Neuronal stem cell (in vitro differentiated cells): ENCODE measurements at regions not wholly inside any gene's neighbourhood (a gene's known extent, or its start where the extent isn't known, plus 50 kb on each side); places are given as distances from the start of the nearest gene placed in this dataset.
"Not testable (repeated sequence)": the region's sequence is repeated elsewhere in the genome, so short reads cannot be mapped to it uniquely, and the experiment has no call there.

Experiments
- DNase-seq: peaks from one replicate; pipeline ENCODE4 v3.0.0-alpha.2; 2013; ENCODE audit warnings: low spot score
- H2AFZ ChIP-seq: one replicate; pipeline ENCODE4 v1.6.1; 2013; ENCODE audit warnings: mild to moderate bottlenecking, low read length, inconsistent platforms
- H2AK5ac ChIP-seq: 2 replicates; pipeline ENCODE4 v1.6.1; 2013; ENCODE audit warnings: low read depth, mild to moderate bottlenecking, inconsistent platforms, low read length, moderate library complexity, mixed read lengths
- H2BK120ac ChIP-seq: 2 replicates; pipeline ENCODE4 v1.6.1; 2013; ENCODE audit warnings: low read depth, mild to moderate bottlenecking, inconsistent platforms, low read length, moderate library complexity, mixed read lengths
- H2BK12ac ChIP-seq: one replicate; pipeline ENCODE4 v1.6.1; 2013; ENCODE audit warnings: low read length, inconsistent platforms
- H2BK15ac ChIP-seq: 2 replicates; pipeline ENCODE4 v1.6.1; 2013; ENCODE audit warnings: mild to moderate bottlenecking, low read length, inconsistent platforms, mixed read lengths
- H2BK5ac ChIP-seq: one replicate; pipeline ENCODE4 v1.6.1; 2013; ENCODE audit warnings: inconsistent platforms, mild to moderate bottlenecking, low read length, moderate library complexity
- H3K14ac ChIP-seq: one replicate; pipeline ENCODE4 v1.6.1; 2013; ENCODE audit warnings: low read length, inconsistent platforms
- H3K18ac ChIP-seq: 2 replicates; pipeline ENCODE4 v1.6.1; 2013; ENCODE audit warnings: low read length, inconsistent platforms
- H3K23ac ChIP-seq: 2 replicates; pipeline ENCODE4 v1.6.1; 2013; ENCODE audit warnings: low read depth, mild to moderate bottlenecking, mixed read lengths, low read length, inconsistent platforms; ENCODE audit not compliant: poor library complexity
- H3K27ac ChIP-seq: replicated peaks from 3 replicates; pipeline ENCODE4 v1.5.1; 2013; ENCODE audit warnings: low read length, inconsistent platforms
- H3K27me3 ChIP-seq, 3 experiments: 2 replicates each; pipeline ENCODE4 v1.6.1; 2013; ENCODE audit warnings: low read length in 3 of 3, mild to moderate bottlenecking in 2 of 3, inconsistent platforms in 1 of 3, low read depth in 1 of 3, mixed read lengths in 1 of 3, moderate library complexity in 1 of 3; ENCODE audit not compliant: control insufficient read depth in 3 of 3, insufficient read depth in 3 of 3
- H3K36me3 ChIP-seq, 2 donors: replicated peaks in 1 of 2; 2 replicates each; pipeline ENCODE4 v1.6.1; 2013; ENCODE audit warnings: low read length in 2 of 2; ENCODE audit not compliant: control insufficient read depth in 2 of 2, insufficient read depth in 2 of 2
- H3K4ac ChIP-seq: 2 replicates; pipeline ENCODE4 v1.6.1; 2013; ENCODE audit warnings: inconsistent platforms, mild to moderate bottlenecking, low read length, moderate library complexity
- H3K4me1 ChIP-seq, 2 donors: 1 replicate in 1 of 2; 2 replicates in 1 of 2; pipeline ENCODE4 v1.6.1; 2013; ENCODE audit warnings: low read length in 2 of 2, low read depth in 1 of 2; ENCODE audit not compliant: control insufficient read depth in 2 of 2, insufficient read depth in 1 of 2
- H3K4me2 ChIP-seq: one replicate; pipeline ENCODE4 v1.6.1; 2013; ENCODE audit warnings: mild to moderate bottlenecking, low read length, inconsistent platforms; ENCODE audit not compliant: insufficient read depth, poor library complexity, severe bottlenecking
- H3K4me3 ChIP-seq, 2 donors: 2 replicates each; pipeline ENCODE4 v1.5.1; 2013; ENCODE audit warnings: low read length in 2 of 2, mild to moderate bottlenecking in 2 of 2, inconsistent platforms in 1 of 2, moderate library complexity in 1 of 2
- H3K79me1 ChIP-seq: one replicate; pipeline ENCODE4 v1.6.1; 2013; ENCODE audit warnings: low read depth, mild to moderate bottlenecking, inconsistent platforms, low read length, moderate library complexity
- H3K9ac ChIP-seq: one replicate; pipeline ENCODE4 v1.6.1; 2013; ENCODE audit warnings: mild to moderate bottlenecking, low read depth, low read length, inconsistent platforms; ENCODE audit not compliant: poor library complexity
- H3K9me3 ChIP-seq, 2 donors: replicated peaks in 1 of 2; 2 replicates each; pipeline versions ENCODE3 to v1.6.1; 2013; ENCODE audit warnings: low read length in 2 of 2, mild to moderate bottlenecking in 2 of 2, inconsistent platforms in 1 of 2, low read depth in 1 of 2, mixed read lengths in 1 of 2, moderate library complexity in 1 of 2; ENCODE audit not compliant: control insufficient read depth in 2 of 2, insufficient read depth in 1 of 2
- H4K8ac ChIP-seq: one replicate; pipeline ENCODE4 v1.6.1; 2013; ENCODE audit warnings: low read depth, mild to moderate bottlenecking, inconsistent platforms, low read length, moderate library complexity
- H4K91ac ChIP-seq: one replicate; pipeline ENCODE4 v1.6.1; 2013; ENCODE audit warnings: low read length, low read depth, mild to moderate bottlenecking, inconsistent platforms; ENCODE audit not compliant: poor library complexity
- WGBS, 2 donors: extraction: QIAGEN DNeasy Blood & Tissue Kit; methylation state at CpG; one replicate each; pipeline ENCODE4 v1.1.7; 2013; ENCODE audit warnings: missing lambda C conversion rate in 2 of 2, mixed read lengths in 1 of 2; ENCODE audit not compliant: insufficient read length in 2 of 2, insufficient replicate concordance in 1 of 2; ENCODE audit errors: extremely low coverage in 2 of 2; 5-methylcytosine and 5-hydroxymethylcytosine counted together

GRCh38 chr14:105981517-105982302 is 455.3 kb downstream of the TMEM121 start:
- not testable (repeated sequence) for H3K18ac ChIP-seq, H2BK120ac ChIP-seq, H2AFZ ChIP-seq, DNase-seq, H3K4ac ChIP-seq, H4K8ac ChIP-seq, H3K23ac ChIP-seq, H2BK15ac ChIP-seq, H3K9me3 ChIP-seq, H3K27ac ChIP-seq, H3K4me2 ChIP-seq, H3K4me3 ChIP-seq, H3K4me1 ChIP-seq, H2BK5ac ChIP-seq, H3K36me3 ChIP-seq, H3K9ac ChIP-seq, H3K79me1 ChIP-seq, H3K27me3 ChIP-seq, H3K14ac ChIP-seq, H2AK5ac ChIP-seq, H2BK12ac ChIP-seq, H4K91ac ChIP-seq
- no CpG with 5 or more reads among the region's 8 CpGs for WGBS, 2 donors

- Histone ChIP-seq H3K4ac (no peak overlapping the region), H3K4me1 (no peaks in the 10 kb centered on the region), H2BK120ac (no peak overlapping the region), H3K79me1 (no peaks in the 10 kb centered on the region), H3K23ac (no peak overlapping the region), H4K91ac (no peak overlapping the region), H3K4me3 (no peak overlapping the region), H4K8ac (no peak overlapping the region), H3K18ac (no peak overlapping the region), H3K9me3 (peaks cover 0 to 6% of the 10 kb centered on the region in 2 donors), H3K27me3 (peaks cover 0 to 4% (median 0%) of the 10 kb centered on the region in 3 experiments), H3K36me3 (no peaks in the 10 kb centered on the region), H3K9ac (no peak overlapping the region), H3K14ac (no peak overlapping the region), H3K27ac (no peak overlapping the region), H2BK12ac (no peak overlapping the region), H2BK15ac (no peak overlapping the region), H2AFZ (no peak overlapping the region), H3K4me2 (no peak overlapping the region), H2AK5ac (no peak overlapping the region), H2BK5ac (no peak overlapping the region)
- DNase-seq, result no peak
- WGBS, 2 donors, result no CpG with 5 or more reads among the region's 8 CpGs
These were observed 456.3 kb downstream of the TMEM121 start for GRCh38 chr14:105982664-105983063.

GRCh38 chr14:105986894-105987284 is 460.5 kb downstream of the TMEM121 start:
- Histone ChIP-seq H3K9me3 (peaks cover 0 to 3% of the 10 kb centered on the region in 2 donors), H2AK5ac (no peak overlapping the region), H3K18ac (no peak overlapping the region), H3K4ac (no peak overlapping the region), H4K8ac (no peak overlapping the region), H3K4me2 (no peak overlapping the region), H3K23ac (no peak overlapping the region), H3K4me1 (no peaks in the 10 kb centered on the region), H2BK15ac (no peak overlapping the region), H3K36me3 (no peaks in the 10 kb centered on the region), H3K9ac (no peak overlapping the region), H3K14ac (no peak overlapping the region), H3K4me3 (no peak overlapping the region), H3K27me3 (peaks cover 0 to 4% (median 0%) of the 10 kb centered on the region in 3 experiments), H3K79me1 (no peaks in the 10 kb centered on the region), H2BK12ac (no peak overlapping the region), H2BK5ac (no peak overlapping the region), H2AFZ (no peak overlapping the region), H2BK120ac (no peak overlapping the region), H3K27ac (no peak overlapping the region), H4K91ac (no peak overlapping the region)
- WGBS, 2 donors, result no CpG with 5 or more reads among the region's 2 CpGs
- no peak for DNase-seq

DNA sequence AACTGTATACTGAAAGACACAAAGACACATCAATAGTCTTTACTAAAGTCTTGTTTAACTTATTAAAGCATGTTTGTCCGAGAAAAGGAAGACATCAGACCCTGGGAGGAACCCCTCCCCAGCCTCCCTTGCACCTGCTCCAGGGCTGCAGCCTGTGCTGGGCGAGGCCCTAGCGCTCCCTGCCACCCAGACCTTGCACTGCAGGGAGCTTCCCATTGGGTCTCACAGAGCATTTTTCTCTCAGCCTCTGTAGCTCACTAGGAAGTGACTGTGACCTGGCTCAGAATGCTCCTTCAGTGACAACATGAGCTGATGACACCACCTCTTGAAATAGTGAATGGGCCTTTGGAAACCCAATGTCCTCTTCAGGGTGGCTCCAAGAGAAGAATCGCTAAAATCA is 461.2 kb downstream of the TMEM121 start:
- H4K91ac ChIP-seq, result no peak overlapping the region
- H2BK12ac ChIP-seq, result no peak overlapping the region
- no peak overlapping the region for H3K23ac ChIP-seq
- no peak overlapping the region for H2AFZ ChIP-seq
- H2BK15ac ChIP-seq, result no peak overlapping the region
- no peak overlapping the region for H3K4me2 ChIP-seq
- no peak overlapping the region for H4K8ac ChIP-seq
- no CpG with 5 or more reads among the region's 4 CpGs for WGBS, 2 donors
- peaks cover 0 to 2% (median 0%) of the 10 kb centered on the region in 3 experiments for H3K27me3 ChIP-seq
- no peak overlapping the region for H3K4me3 ChIP-seq
- H2BK120ac ChIP-seq, result no peak overlapping the region
- H2AK5ac ChIP-seq, result no peak overlapping the region
- no peak overlapping the region for H3K27ac ChIP-seq
- no peaks in the 10 kb centered on the region for H3K4me1 ChIP-seq
- no peaks in the 10 kb centered on the region for H3K79me1 ChIP-seq
- no peak overlapping the region for H3K4ac ChIP-seq
- H3K9me3 ChIP-seq, result peaks cover 0 to 3% of the 10 kb centered on the region in 2 donors
- H3K18ac ChIP-seq, result no peak overlapping the region
- H2BK5ac ChIP-seq, result no peak overlapping the region
- no peak overlapping the region for H3K14ac ChIP-seq
- no peak for DNase-seq
- no peak overlapping the region for H3K9ac ChIP-seq
- H3K36me3 ChIP-seq, result no peaks in the 10 kb centered on the region
